Activated B cell treated with CpG ODN at 0.5 μM for 24 hours (primary cell): ENCODE measurements at regions not wholly inside any gene's neighbourhood (a gene's known extent, or its start where the extent isn't known, plus 50 kb on each side); places are given as distances from the start of the nearest gene placed in this dataset.
"Not testable (repeated sequence)": the region's sequence is repeated elsewhere in the genome, so short reads cannot be mapped to it uniquely, and the experiment has no call there.

Source experiments
- ATAC-seq: fragments of 200-7000 bp; cut with Tn5 transposase; one replicate; pipeline ENCODE4 v1.10.0; 2021; ENCODE audit warnings: low read depth, mild to moderate bottlenecking, moderate library complexity
- CTCF ChIA-PET: fragments of 350-600 bp; sonication (Branson Sonifier 250); formaldehyde crosslinking; loops from one replicate; lab custom pipeline; 2021; ENCODE audit warnings: antibody characterized with exemption; lab: Charles Lee
- POLR2A ChIA-PET: fragments of 350-600 bp; sonication (Branson Sonifier 250); formaldehyde crosslinking; loops from one replicate; lab custom pipeline; 2021; ENCODE audit warnings: antibody characterized with exemption; lab: Charles Lee
- DNase-seq: peaks from one replicate; pipeline ENCODE4 v3.0.0; 2022
- H3K27ac Mint-ChIP-seq: one replicate; pipeline ENCODE4 v1.8.0; 2020; ENCODE audit warnings: mixed read lengths
- H3K27me3 Mint-ChIP-seq: one replicate; pipeline ENCODE4 v1.8.0; 2021; ENCODE audit warnings: mixed read lengths
- H3K36me3 Mint-ChIP-seq: one replicate; pipeline ENCODE4 v1.8.0; 2021; ENCODE audit warnings: low read depth, mixed read lengths
- H3K4me1 Mint-ChIP-seq: one replicate; pipeline ENCODE4 v1.8.0; 2021; ENCODE audit warnings: mixed read lengths
- H3K4me3 Mint-ChIP-seq: one replicate; pipeline ENCODE4 v1.8.0; 2020; ENCODE audit warnings: mild to moderate bottlenecking, mixed read lengths
- H3K9me3 Mint-ChIP-seq: one replicate; pipeline ENCODE4 v1.8.0; 2020; ENCODE audit warnings: mixed read lengths
- CTCF ChIP-seq: fragments of 200-600 bp; IDR thresholded peaks from one replicate; pipeline ENCODE4 v1.8.0; 2022; ENCODE audit warnings: antibody characterized with exemption, mild to moderate bottlenecking
- intact Hi-C: fragments of 100-400 bp; cut with micrococcal nuclease; formaldehyde crosslinking; loops from one replicate; pipeline ENCODE4 v1.15.1; 2024

- Mint-ChIP-seq H3K9me3 (no peaks in the 10 kb centered on the region), H3K27me3 (no peaks in the 10 kb centered on the region), H3K4me1 (no peaks in the 10 kb centered on the region), H3K36me3 (no peaks in the 10 kb centered on the region), H3K4me3 (no peak overlapping the region), H3K27ac (no peak overlapping the region)
- POLR2A ChIA-PET, result interaction anchor here (0.6 kb wide), 1 partner anchor 1298 kb away, joined by 4 read pairs; no protein-coding TSS in a partner anchor
- DNase-seq (no peak), ATAC-seq (no peak)
- intact Hi-C loops, result no loop called here
- no peak for TF ChIP-seq CTCF
- CTCF ChIA-PET, result no interaction called here
Measured at GRCh38 chr16:22641131-22641628, 130.5 kb downstream of the NPIPB5 start.

GRCh38 chr16:22642416-22643088, 131.9 kb downstream of the NPIPB5 start:
- Mint-ChIP-seq H3K9me3 (no peaks in the 10 kb centered on the region), H3K27me3 (no peaks in the 10 kb centered on the region), H3K36me3 (no peaks in the 10 kb centered on the region), H3K4me1 (no peaks in the 10 kb centered on the region), H3K4me3 (no peak overlapping the region), H3K27ac (no peak overlapping the region)
- intact Hi-C loops, result no loop called here
- no peak for TF ChIP-seq CTCF
- ChIA-PET POLR2A (no interaction called here), CTCF (no interaction called here)
- ATAC-seq (no peak), DNase-seq (no peak)

GRCh38 chr16:22643203-22643602, 132.5 kb downstream of the NPIPB5 start:
- H3K36me3 Mint-ChIP-seq, H3K27ac Mint-ChIP-seq, DNase-seq, H3K4me3 Mint-ChIP-seq, POLR2A ChIA-PET, H3K4me1 Mint-ChIP-seq, H3K27me3 Mint-ChIP-seq, ATAC-seq, intact Hi-C loops, H3K9me3 Mint-ChIP-seq, CTCF ChIA-PET: not testable (repeated sequence)

GRCh38 chr16:22643886-22644285, 133.2 kb downstream of the NPIPB5 start:
- intact Hi-C loops, result no loop called here
- ATAC-seq (no peak), DNase-seq (no peak)
- ChIA-PET CTCF (no interaction called here), POLR2A (no interaction called here)
- Mint-ChIP-seq H3K4me1 (no peaks in the 10 kb centered on the region), H3K27ac (no peak overlapping the region), H3K27me3 (no peaks in the 10 kb centered on the region), H3K9me3 (no peaks in the 10 kb centered on the region), H3K36me3 (no peaks in the 10 kb centered on the region), H3K4me3 (no peak overlapping the region)
- TF ChIP-seq CTCF, result no peak

- ChIA-PET CTCF (no interaction called here), POLR2A (no interaction called here)
- TF ChIP-seq CTCF, result no peak
- intact Hi-C loops, result no loop called here
- DNase-seq (no peak), ATAC-seq (no peak)
- Mint-ChIP-seq H3K4me3 (no peak overlapping the region), H3K27me3 (peaks cover 3% of the 10 kb centered on the region), H3K27ac (no peak overlapping the region), H3K36me3 (no peaks in the 10 kb centered on the region), H3K9me3 (no peaks in the 10 kb centered on the region), H3K4me1 (no peaks in the 10 kb centered on the region)
Measured at GRCh38 chr16:22645868-22646267, 135.2 kb downstream of the NPIPB5 start.
